ENCODE measurements at regions not wholly inside any gene's neighbourhood (a gene's known extent, or its start where the extent isn't known, plus 50 kb on each side); places are given as distances from the start of the nearest gene placed in this dataset.

- TF ChIP-seq CTCF (conservative IDR thresholded peaks at IDR 0.05 in 1 of 2, IDR thresholded peaks at IDR 0.05 in 1 of 2; ENCODE audit: extremely low read depth in 1 of 2, insufficient read depth in 1 of 2, low read depth in 1 of 2, low read length in 2 of 2) (no peak), EZH2 (IDR thresholded peaks at IDR 0.05; ENCODE audit: borderline replicate concordance, low read length) (no peak)
Observed at GRCh38 chr6:1242021-1242420, 69.9 kb upstream of the FOXQ1 start.

All from mammary epithelial cell (primary cell).